Activated naive CD4-positive, alpha-beta T cell (primary cell): ENCODE measurements at regions not wholly inside any gene's neighbourhood (a gene's known extent, or its start where the extent isn't known, plus 50 kb on each side); places are given as distances from the start of the nearest gene placed in this dataset.

Source experiments
- DNase-seq, 4 experiments: peaks; one replicate each; lab custom pipeline; 2025; lab: John Stamatoyannopoulos, UW

GRCh38 chr14:100381395-100382105 is 58.4 kb downstream of the SLC25A47 start:
- DNase-seq: no peak

GRCh38 chr14:100382106-100382455 is 58.9 kb downstream of the SLC25A47 start:
- DNase-seq: no peak

GRCh38 chr14:100383727-100384158 is 60.6 kb downstream of the SLC25A47 start:
- peak in 3 of 4 experiments; percentile 18 to 34 (median 32) for DNase-seq

- DNase-seq: no peak
Observed at GRCh38 chr14:100384277-100384676, 61.1 kb downstream of the SLC25A47 start.

GRCh38 chr14:100384819-100385813 is 62.0 kb downstream of the SLC25A47 start:
- no peak for DNase-seq

GRCh38 chr14:100386121-100386520 is 63.0 kb downstream of the SLC25A47 start:
- DNase-seq: no peak

- DNase-seq: no peak
Observed at GRCh38 chr14:100386846-100387245, 63.7 kb downstream of the SLC25A47 start.

GRCh38 chr14:100387450-100387849 is 64.3 kb downstream of the SLC25A47 start:
- no peak for DNase-seq

GRCh38 chr14:100388103-100389054 is 65.2 kb downstream of the SLC25A47 start:
- no peak for DNase-seq

GRCh38 chr14:100389497-100390104 is 66.5 kb downstream of the SLC25A47 start:
- DNase-seq: no peak

- no peak for DNase-seq
Observed at GRCh38 chr14:100391173-100391572, 68.0 kb downstream of the SLC25A47 start.

- no peak for DNase-seq
Observed at GRCh38 chr14:100391724-100392123, 68.6 kb downstream of the SLC25A47 start.

- DNase-seq: no peak
Observed at GRCh38 chr14:100392356-100392755, 69.2 kb downstream of the SLC25A47 start.

- DNase-seq: no peak
Observed at GRCh38 chr14:100393362-100393761, 70.2 kb downstream of the SLC25A47 start.

- no peak for DNase-seq
Observed at GRCh38 chr14:100393906-100394732, 71.0 kb downstream of the SLC25A47 start.

GRCh38 chr14:100394886-100395672 is 71.9 kb downstream of the SLC25A47 start:
- no peak for DNase-seq

- DNase-seq: no peak
Observed at GRCh38 chr14:100396266-100396795, 73.2 kb downstream of the SLC25A47 start.

- DNase-seq: no peak
Observed at GRCh38 chr14:100397005-100397404, 73.9 kb downstream of the SLC25A47 start.

GRCh38 chr14:100398044-100398443 is 74.9 kb downstream of the SLC25A47 start:
- no peak for DNase-seq
